CD1c-positive myeloid dendritic cell (primary cell): ENCODE measurements at regions not wholly inside any gene's neighbourhood (a gene's known extent, or its start where the extent isn't known, plus 50 kb on each side); places are given as distances from the start of the nearest gene placed in this dataset.
"Not testable (repeated sequence)": the region's sequence is repeated elsewhere in the genome, so short reads cannot be mapped to it uniquely, and the experiment has no call there.

Experiments
- DNase-seq: peaks from one replicate; pipeline ENCODE4 v3.0.0-alpha.2; 2016; ENCODE audit errors: extremely low spot score

GRCh38 chr11:128161436-128161835 lies 425.9 kb downstream of the ETS1 start:
- DNase-seq, result no peak

DNA sequence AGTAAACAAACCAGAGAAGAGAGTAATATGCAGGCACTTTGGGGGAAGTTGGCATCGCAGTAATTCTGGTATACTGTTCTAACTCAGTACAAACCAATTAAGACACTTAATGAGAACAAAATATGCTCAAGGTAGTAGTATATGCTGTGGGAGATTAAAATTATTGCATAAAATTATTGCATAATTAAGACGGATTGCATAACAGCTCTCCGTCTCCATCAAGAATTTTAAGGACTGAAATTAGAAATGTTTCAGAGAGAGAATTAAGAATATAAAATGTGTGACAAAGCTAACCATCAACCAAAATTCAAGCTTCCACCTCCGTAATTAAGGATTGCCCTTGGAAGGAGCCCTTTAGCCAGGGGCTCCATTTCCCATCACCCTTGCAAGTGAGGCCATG lies 428.5 kb downstream of the ETS1 start:
- no peak for DNase-seq

DNA sequence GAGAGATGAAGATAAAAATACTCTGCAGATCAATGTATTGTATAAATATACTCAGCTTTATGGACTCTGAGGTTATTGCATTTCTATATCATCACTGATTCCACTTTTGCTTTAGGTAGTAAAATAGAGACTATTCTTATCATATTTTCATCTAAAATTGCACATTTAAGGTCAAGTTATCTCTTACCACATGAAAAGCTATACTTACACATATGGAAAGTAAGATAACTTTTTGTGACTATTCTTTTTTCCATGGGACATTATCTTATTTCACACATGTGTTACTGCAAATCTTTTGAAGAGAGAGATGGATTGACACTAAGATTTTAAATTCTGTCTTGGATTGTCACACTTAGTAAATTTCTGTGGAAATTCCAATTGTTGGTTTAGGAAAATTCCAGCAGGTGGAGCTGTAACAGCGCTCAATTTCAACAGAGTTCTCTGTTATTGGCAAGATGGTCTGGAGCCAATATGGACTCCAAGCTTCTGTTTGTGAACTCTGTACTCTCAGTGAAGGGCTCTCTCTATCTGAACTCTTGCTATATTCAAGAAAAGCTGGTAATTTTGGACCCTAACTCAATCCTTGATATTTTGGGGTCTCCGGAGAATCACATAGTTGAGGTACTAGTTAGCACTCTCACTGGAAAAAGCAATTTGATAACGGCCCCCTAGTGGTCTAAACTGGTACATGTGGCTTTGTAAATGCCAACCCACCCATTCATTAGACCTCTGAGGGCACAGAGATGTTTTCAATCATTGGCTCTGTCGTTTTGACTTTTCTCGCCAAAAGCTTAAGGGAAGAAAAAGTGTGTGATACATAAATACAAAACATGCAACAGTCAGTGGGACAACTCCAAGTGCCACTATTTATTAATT lies 429.7 kb downstream of the ETS1 start:
- DNase-seq, result peak; percentile 85

GRCh38 chr11:128156486-128156885 lies 430.9 kb downstream of the ETS1 start:
- no peak for DNase-seq

GRCh38 chr11:128155590-128155989 lies 431.8 kb downstream of the ETS1 start:
- no peak for DNase-seq

DNA sequence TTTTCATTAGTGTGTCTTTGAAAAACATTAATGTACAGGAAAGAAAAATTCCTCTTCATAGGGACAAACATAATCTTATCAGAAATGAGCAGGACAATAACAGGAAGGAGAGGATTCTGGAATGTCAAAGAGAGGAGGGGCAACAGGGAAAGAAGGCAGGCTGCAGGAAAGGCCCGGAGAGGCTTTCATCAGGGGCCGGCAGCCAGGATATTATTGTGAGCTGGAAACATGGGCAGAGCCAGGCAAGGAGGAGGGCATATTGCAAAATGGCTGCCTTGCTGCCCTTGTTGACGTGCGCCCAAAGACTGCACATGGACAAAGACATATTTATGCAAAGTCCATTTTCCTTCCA lies 433.7 kb downstream of the ETS1 start:
- no peak for DNase-seq

- DNase-seq, result no peak
Observed at GRCh38 chr11:128152796-128153696, 434.3 kb downstream of the ETS1 start.

GRCh38 chr11:128151780-128152179 lies 435.6 kb downstream of the ETS1 start:
- DNase-seq, result no peak

DNA sequence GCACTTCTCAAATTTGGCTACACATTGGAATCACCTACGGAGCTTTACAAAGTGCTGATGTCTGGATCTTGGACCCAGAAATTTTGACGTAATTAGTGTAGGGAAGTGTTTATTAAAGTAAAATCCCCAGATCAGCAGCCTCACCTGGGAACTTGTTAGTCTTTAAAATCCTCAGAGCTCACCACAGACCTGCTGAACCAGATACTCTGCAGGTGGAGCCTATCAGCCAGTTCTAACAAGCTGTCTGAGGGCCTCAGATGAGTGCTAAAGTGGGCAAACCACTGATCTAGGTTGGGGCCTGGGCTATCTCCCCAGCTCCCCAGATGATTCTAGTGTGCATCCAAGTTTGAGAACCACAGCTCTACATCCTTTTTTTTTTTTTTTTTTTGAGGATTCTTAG lies 436.0 kb downstream of the ETS1 start:
- no peak for DNase-seq

GRCh38 chr11:128148208-128148607 lies 439.1 kb downstream of the ETS1 start:
- DNase-seq, result no peak

GRCh38 chr11:128146926-128147605 lies 440.3 kb downstream of the ETS1 start:
- no peak for DNase-seq

DNA sequence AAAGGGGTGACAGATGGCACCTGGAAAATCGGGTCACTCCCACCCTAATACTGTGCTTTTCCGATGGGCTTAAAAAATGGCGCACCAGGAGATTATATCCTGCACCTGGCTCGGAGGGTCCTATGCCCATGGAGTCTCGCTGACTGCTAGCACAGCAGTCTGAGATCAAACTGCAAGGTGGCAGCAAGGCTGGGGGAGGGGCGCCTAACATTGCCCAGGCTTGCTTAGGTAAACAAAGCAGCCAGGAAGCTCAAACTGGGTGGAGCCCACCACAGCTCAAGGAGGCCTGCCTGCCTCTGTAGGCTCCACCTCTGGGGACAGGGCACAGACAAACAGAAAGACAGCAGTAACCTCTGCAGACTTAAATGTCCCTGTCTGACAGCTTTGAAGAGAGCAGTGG lies 447.1 kb downstream of the ETS1 start:
- DNase-seq, result not testable (repeated sequence)

DNA sequence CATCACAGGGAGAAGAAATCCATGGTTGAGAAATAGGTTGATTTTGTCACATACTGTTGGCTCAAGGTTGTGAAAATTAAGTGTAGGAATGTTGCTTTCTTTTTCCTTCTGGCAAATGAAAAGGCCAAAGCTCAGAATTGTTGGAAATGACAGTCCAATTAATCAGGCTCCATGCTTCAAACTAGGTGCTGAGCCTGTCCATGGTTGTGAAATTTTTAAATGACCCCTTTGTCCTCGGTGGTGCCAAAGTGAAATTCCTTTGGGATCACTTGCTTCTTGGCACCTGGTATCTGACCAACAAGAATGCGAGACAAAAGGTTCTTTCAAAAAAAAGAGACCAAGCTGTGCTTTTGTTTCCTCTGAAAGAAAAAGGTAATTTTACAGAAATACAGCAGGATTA lies 451.9 kb downstream of the ETS1 start:
- no peak for DNase-seq

DNA sequence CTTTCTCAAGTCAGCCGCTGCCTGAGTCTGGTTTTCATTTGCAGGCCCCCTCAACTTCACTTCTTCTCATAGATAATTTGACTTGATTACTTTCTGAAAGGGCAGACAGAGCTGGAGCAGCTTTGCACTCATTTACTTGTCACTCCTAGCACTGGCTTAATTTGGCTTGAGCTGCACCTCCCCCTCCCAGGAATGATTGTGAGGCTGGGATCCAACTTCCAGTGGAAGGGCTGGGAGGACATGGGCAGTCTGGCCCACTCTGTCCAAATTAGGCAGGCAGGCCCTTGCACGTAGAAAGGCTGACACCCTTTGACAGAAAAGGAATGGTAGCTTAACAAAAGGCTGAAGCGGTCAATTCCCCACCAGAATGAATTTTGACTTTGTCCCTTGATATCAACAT lies 453.9 kb downstream of the ETS1 start:
- DNase-seq, result no peak

GRCh38 chr11:128130052-128130451 lies 457.3 kb downstream of the ETS1 start:
- no peak for DNase-seq

GRCh38 chr11:128125723-128126122 lies 461.6 kb downstream of the ETS1 start:
- DNase-seq, result no peak

DNA sequence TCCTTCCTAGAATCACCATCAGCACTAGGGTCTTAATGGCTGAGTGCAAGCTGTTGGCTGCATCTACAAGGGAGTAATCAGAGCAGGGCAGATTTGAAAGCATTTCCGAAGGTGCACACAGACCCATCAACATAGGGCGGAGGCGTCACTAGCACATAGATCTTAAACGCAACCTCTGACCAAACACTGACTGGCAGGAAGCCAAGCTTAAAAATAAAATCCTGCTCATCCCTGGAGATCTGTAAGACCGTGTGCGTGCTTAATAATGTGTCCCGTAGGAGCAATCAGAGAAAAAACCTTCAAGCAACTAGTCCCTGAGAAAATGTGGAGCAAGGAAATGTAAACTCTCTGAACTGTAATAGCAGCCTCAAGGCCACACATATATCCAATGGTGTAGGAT lies 470.5 kb downstream of the ETS1 start:
- no peak for DNase-seq

GRCh38 chr11:128116447-128116846 lies 470.9 kb downstream of the ETS1 start:
- peak; percentile 6 for DNase-seq

DNA sequence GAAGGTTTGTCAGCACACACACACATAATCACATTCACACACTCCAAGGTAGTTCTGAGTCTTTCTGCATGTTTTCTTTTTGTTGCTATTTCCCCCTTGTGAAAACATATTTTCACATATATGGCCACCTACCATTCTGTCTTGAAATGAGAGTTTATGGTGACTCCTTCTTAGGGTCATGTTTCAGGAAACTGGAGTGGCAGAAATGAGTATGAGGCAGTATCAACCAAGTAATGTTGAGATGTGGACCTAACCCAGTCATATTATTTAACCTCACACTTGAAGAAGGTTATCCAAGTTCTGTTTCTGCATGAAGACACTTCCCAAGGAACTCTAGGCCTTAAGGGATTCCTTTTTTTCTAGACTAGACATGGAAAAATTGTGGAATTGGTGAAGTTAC lies 481.4 kb downstream of the ETS1 start:
- no peak for DNase-seq

DNA sequence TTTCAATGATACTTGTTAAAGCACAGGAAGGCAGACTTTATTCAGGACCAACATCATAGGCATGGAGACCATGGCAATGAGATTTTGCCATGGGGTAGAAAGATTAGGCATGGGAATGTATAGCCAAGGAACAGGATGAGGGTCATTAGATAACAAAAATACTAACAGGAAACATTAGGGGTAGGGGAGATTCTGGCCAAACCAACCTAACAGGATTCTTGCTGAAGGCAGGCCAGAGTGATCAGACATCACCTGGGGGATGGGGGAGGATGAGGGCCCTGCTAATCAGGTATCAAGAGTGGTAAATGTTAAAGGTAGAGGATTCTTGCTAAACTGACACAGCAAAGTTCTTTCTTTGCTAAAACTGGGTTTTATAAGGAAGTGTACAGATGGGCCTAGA lies 481.8 kb downstream of the ETS1 start:
- DNase-seq, result no peak

DNA sequence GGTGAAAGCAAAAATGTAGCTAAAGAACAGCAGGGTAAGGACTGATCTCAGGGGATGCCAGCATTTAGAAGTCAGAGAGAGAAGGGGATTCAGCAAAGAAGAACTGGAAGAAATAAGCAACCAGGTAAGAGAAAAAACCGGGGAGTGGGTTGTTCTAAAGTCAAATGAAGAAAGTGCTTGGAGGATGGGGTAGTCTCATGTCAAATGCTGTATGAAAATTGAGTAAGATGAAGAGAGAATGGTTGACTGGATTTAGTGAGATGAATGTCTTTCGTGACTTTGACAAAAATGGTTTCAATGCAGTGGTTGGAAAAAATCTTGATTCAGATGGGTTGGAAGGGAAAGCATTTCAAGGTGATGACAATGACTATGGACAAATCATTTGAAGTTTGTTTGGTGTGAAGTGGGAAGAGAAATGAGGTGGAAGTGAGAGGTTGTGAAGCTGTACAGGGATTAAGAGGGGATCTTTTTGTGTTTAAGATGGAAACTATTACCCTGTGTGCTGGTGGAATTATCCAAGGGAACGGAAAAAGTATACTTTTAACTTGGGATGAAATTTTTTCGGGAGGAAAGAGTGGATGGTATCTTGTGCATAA lies 484.0 kb downstream of the ETS1 start:
- DNase-seq, result no peak

GRCh38 chr11:128098781-128099180 lies 488.6 kb downstream of the ETS1 start:
- peak; percentile 5 for DNase-seq
